ENCODE measurements at regions not wholly inside any gene's neighbourhood (a gene's known extent, or its start where the extent isn't known, plus 50 kb on each side); places are given as distances from the start of the nearest gene placed in this dataset.

- TF ChIP-seq EGR1 (IDR thresholded peaks at IDR 0.05; ENCODE audit: low read depth) (no peak), ZFX (IDR thresholded peaks at IDR 0.05) (no peak), EZH2phosphoT487 (IDR thresholded peaks at IDR 0.05; ENCODE audit: borderline replicate concordance) (no peak)
Observed at GRCh38 chr5:107085572-107085971, 585.2 kb downstream of the EFNA5 start (continued).

DNA sequence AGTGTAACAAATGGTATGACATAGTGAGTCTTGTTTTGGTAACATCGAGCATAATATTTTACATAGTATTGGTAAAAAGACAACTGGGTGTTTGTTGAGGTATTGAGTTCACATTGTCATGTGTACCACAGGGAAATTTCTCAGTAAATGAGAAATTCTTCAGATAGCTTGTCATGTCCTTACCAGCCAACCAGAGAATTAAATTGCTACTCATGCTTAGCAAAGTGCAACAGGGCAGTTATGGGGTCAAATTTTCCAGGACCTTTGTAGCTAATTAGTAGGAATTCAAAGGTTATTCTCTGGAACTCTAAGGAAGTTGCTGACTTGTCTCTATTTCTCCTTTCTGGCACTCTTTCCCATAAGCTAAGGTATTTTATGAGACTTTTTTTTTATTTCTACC is 595.7 kb downstream of the EFNA5 start:
- Histone ChIP-seq H3K4me1 (ENCODE audit: control insufficient read depth in 1 of 2, insufficient read depth in 2 of 2, low read length in 2 of 2) (no peaks in the 10 kb centered on the region), H3K9me2 (ENCODE audit: insufficient read depth) (no peaks in the 10 kb centered on the region), H2AFZ (ENCODE audit: low read depth, low read length, poor library complexity, severe bottlenecking) (no peak overlapping the region), H3K36me3 (ENCODE audit: control insufficient read depth in 1 of 2, insufficient read depth in 2 of 2, low read length in 2 of 2) (no peaks in the 10 kb centered on the region), H3K27me3 (ENCODE audit: insufficient read depth, low read length) (no peaks in the 10 kb centered on the region), H3K4me3 (replicated peaks in 1 of 2; ENCODE audit: low read depth in 1 of 2, low read length in 2 of 2) (no peak overlapping the region), H3K9me3 (ENCODE audit: control insufficient read depth in 1 of 2, insufficient read depth in 1 of 2, low read depth in 1 of 2, low read length in 2 of 2) (no peaks in the 10 kb centered on the region), H3K79me2 (ENCODE audit: insufficient read depth, low read length) (no peaks in the 10 kb centered on the region), H3K4me2 (ENCODE audit: low read length) (no peak overlapping the region), H3K9ac (ENCODE audit: low read length) (no peak overlapping the region), H3K27ac (ENCODE audit: low read depth, low read length) (no peak overlapping the region), H4K20me1 (ENCODE audit: insufficient read depth) (no peaks in the 10 kb centered on the region)
- CTCF ChIA-PET, result no interaction called here
- DNase-seq (ENCODE audit: low read depth, low spot score), result no peak
- intact Hi-C loops (cut with micrococcal nuclease), result no loop called here
- TF ChIP-seq POLR2AphosphoS5 (IDR thresholded peaks at IDR 0.05; ENCODE audit: low read depth, low read length) (no peak), EZH2 (IDR thresholded peaks at IDR 0.05) (no peak)
- TF ChIP-seq, protein P1, sequence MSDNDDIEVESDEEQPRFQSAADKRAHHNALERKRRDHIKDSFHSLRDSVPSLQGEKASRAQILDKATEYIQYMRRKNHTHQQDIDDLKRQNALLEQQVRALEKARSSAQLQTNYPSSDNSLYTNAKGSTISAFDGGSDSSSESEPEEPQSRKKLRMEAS (IDR thresholded peaks at IDR 0.05), result no peak
- RAD21 ChIA-PET (ENCODE audit: low non-redundant PET in 1 of 2, low total read pairs in 2 of 2, uncharacterized antibody in 2 of 2, unreplicated experiment in 2 of 2), result no interaction called here
- BruUV-seq (replicated peaks), result no TSS peak
- no peak for ATAC-seq
- POLR2A ChIA-PET, result no interaction called here

- H3K4me3 ChIP-seq (replicated peaks in 1 of 2; ENCODE audit: low read depth in 1 of 2, low read length in 2 of 2), result no peak overlapping the region
- H2AFZ ChIP-seq (ENCODE audit: low read depth, low read length, poor library complexity, severe bottlenecking), result no peak overlapping the region
- H3K79me2 ChIP-seq (ENCODE audit: insufficient read depth, low read length), result no peaks in the 10 kb centered on the region
- H3K4me2 ChIP-seq (ENCODE audit: low read length), result no peak overlapping the region
- RAD21 ChIA-PET (ENCODE audit: low non-redundant PET in 1 of 2, low total read pairs in 2 of 2, uncharacterized antibody in 2 of 2, unreplicated experiment in 2 of 2), result no interaction called here
- CTCF ChIA-PET, result no interaction called here
- no peak overlapping the region for H3K27ac ChIP-seq (ENCODE audit: low read depth, low read length)
- no peaks in the 10 kb centered on the region for H3K27me3 ChIP-seq (ENCODE audit: insufficient read depth, low read length)
- intact Hi-C loops (cut with micrococcal nuclease), result loop anchor here (1.0 kb wide), 1 partner anchor 50 kb away; no protein-coding TSS in a partner anchor
- DNase-seq (ENCODE audit: low read depth, low spot score) (no peak), ATAC-seq (no peak)
- BruUV-seq (replicated peaks), result no TSS peak
- H4K20me1 ChIP-seq (ENCODE audit: insufficient read depth), result no peaks in the 10 kb centered on the region
- POLR2A ChIA-PET, result no interaction called here
- H3K36me3 ChIP-seq (ENCODE audit: control insufficient read depth in 1 of 2, insufficient read depth in 2 of 2, low read length in 2 of 2), result no peaks in the 10 kb centered on the region
- H3K9me3 ChIP-seq (ENCODE audit: control insufficient read depth in 1 of 2, insufficient read depth in 1 of 2, low read depth in 1 of 2, low read length in 2 of 2), result no peaks in the 10 kb centered on the region
- H3K9me2 ChIP-seq (ENCODE audit: insufficient read depth), result no peaks in the 10 kb centered on the region
- no peaks in the 10 kb centered on the region for H3K4me1 ChIP-seq (ENCODE audit: control insufficient read depth in 1 of 2, insufficient read depth in 2 of 2, low read length in 2 of 2)
- H3K9ac ChIP-seq (ENCODE audit: low read length), result no peak overlapping the region
- TF ChIP-seq, protein P2, sequence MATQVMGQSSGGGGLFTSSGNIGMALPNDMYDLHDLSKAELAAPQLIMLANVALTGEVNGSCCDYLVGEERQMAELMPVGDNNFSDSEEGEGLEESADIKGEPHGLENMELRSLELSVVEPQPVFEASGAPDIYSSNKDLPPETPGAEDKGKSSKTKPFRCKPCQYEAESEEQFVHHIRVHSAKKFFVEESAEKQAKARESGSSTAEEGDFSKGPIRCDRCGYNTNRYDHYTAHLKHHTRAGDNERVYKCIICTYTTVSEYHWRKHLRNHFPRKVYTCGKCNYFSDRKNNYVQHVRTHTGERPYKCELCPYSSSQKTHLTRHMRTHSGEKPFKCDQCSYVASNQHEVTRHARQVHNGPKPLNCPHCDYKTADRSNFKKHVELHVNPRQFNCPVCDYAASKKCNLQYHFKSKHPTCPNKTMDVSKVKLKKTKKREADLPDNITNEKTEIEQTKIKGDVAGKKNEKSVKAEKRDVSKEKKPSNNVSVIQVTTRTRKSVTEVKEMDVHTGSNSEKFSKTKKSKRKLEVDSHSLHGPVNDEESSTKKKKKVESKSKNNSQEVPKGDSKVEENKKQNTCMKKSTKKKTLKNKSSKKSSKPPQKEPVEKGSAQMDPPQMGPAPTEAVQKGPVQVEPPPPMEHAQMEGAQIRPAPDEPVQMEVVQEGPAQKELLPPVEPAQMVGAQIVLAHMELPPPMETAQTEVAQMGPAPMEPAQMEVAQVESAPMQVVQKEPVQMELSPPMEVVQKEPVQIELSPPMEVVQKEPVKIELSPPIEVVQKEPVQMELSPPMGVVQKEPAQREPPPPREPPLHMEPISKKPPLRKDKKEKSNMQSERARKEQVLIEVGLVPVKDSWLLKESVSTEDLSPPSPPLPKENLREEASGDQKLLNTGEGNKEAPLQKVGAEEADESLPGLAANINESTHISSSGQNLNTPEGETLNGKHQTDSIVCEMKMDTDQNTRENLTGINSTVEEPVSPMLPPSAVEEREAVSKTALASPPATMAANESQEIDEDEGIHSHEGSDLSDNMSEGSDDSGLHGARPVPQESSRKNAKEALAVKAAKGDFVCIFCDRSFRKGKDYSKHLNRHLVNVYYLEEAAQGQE (IDR thresholded peaks at IDR 0.05; ENCODE audit: low read depth), result no peak
- TF ChIP-seq TCF7L2 (IDR thresholded peaks at IDR 0.05; ENCODE audit: borderline replicate concordance, extremely low read depth, insufficient read depth, insufficient read length), result no peak
- TF ChIP-seq EGR1 (IDR thresholded peaks at IDR 0.05; ENCODE audit: low read depth), result no peak
- TF ChIP-seq, protein P1 (IDR thresholded peaks at IDR 0.05), result no peak
- no peak for TF ChIP-seq YY1 (IDR thresholded peaks at IDR 0.05; ENCODE audit: extremely low read depth, insufficient replicate concordance, low read depth, low read length)
- no peak for TF ChIP-seq ZFX (IDR thresholded peaks at IDR 0.05)
- TF ChIP-seq, protein P3, sequence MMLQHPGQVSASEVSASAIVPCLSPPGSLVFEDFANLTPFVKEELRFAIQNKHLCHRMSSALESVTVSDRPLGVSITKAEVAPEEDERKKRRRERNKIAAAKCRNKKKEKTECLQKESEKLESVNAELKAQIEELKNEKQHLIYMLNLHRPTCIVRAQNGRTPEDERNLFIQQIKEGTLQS (IDR thresholded peaks at IDR 0.05), result no peak
- no peak for TF ChIP-seq CTCF (IDR thresholded peaks at IDR 0.05 in 2 of 3, conservative IDR thresholded peaks at IDR 0.05 in 1 of 3; ENCODE audit: borderline replicate concordance in 1 of 3, insufficient read depth in 1 of 3, low read depth in 2 of 3, low read length in 2 of 3)
Observed at GRCh38 chr5:107072967-107073366, 597.8 kb downstream of the EFNA5 start.

All from HCT116 (cell line).